Testis (tissue), 2 donors: ENCODE measurements at regions not wholly inside any gene's neighbourhood (a gene's known extent, or its start where the extent isn't known, plus 50 kb on each side); places are given as distances from the start of the nearest gene placed in this dataset.

Source experiments
- DNase-seq: peaks from one replicate; pipeline ENCODE4 v3.0.0-alpha.2; 2019
- H3K27ac ChIP-seq, 2 donors: fragments of 200-600 bp; sonication (generic); one replicate each; pipeline ENCODE4 v1.5.1; 2019
- H3K27me3 ChIP-seq: fragments of 200-600 bp; sonication (generic); one replicate; pipeline ENCODE4 v1.5.1; 2019
- H3K36me3 ChIP-seq: fragments of 200-600 bp; sonication (generic); one replicate; pipeline ENCODE4 v1.5.1; 2017; ENCODE audit warnings: low read depth; ENCODE audit errors: missing control alignments
- H3K4me1 ChIP-seq: fragments of 200-600 bp; sonication (generic); one replicate; pipeline ENCODE4 v1.5.1; 2019
- H3K4me3 ChIP-seq, 2 donors: fragments of 200-600 bp; sonication (generic); one replicate each; pipeline ENCODE4 v1.5.1; 2017 to 2019
- H3K9me3 ChIP-seq: fragments of 200-600 bp; sonication (generic); one replicate; pipeline ENCODE4 v1.5.1; 2017
- CTCF ChIP-seq, 3 experiments: fragments of 450-650 bp in 2 of 3; fragments of 200-600 bp in 1 of 3; sonication (generic) in 1 of 3; IDR thresholded peaks; one replicate each; pipeline ENCODE4 v1.5.1; 2016 to 2019; ENCODE audit warnings: antibody characterized with exemption in 3 of 3, mild to moderate bottlenecking in 2 of 3, moderate library complexity in 1 of 3
- POLR2A ChIP-seq: fragments of 450-650 bp; IDR thresholded peaks from one replicate; pipeline ENCODE4 v1.6.1; 2017; ENCODE audit warnings: antibody characterized with exemption, mild to moderate bottlenecking, moderate library complexity
- WGBS, 2 donors: methylation state at CpG; one replicate each; pipeline ENCODE4 v1.1.5; 2018; 5-methylcytosine and 5-hydroxymethylcytosine counted together
- intact Hi-C: fragments of 100-400 bp; cut with DNase I; formaldehyde crosslinking; loops from one replicate; pipeline ENCODE4 v1.15.1; 2023; ENCODE audit warnings: low total_unique reads

- TF ChIP-seq CTCF (IDR thresholded peaks at IDR 0.05) (no peak), POLR2A (no peak)
- Histone ChIP-seq H3K4me3 (no peak overlapping the region), H3K36me3 (no peaks in the 10 kb centered on the region), H3K9me3 (no peaks in the 10 kb centered on the region), H3K27ac (no peak overlapping the region), H3K4me1 (no peaks in the 10 kb centered on the region), H3K27me3 (no peaks in the 10 kb centered on the region)
- DNase-seq = no peak
- WGBS, 2 donors = 75 to 82% methylated on average over 5 of the region's 5 CpGs
- intact Hi-C loops = no loop called here
Measured at GRCh38 chr6:113050979-113051378, 703.8 kb downstream of the RFPL4B start.

GRCh38 chr6:113052506-113052905 lies 705.4 kb downstream of the RFPL4B start:
- H3K9me3 ChIP-seq = no peaks in the 10 kb centered on the region
- intact Hi-C loops = no loop called here
- 24 to 34% methylated on average over 3 of the region's 3 CpGs for WGBS, 2 donors
- H3K4me1 ChIP-seq = no peaks in the 10 kb centered on the region
- DNase-seq = no peak
- TF ChIP-seq POLR2A (no peak), CTCF (IDR thresholded peaks at IDR 0.05) (no peak)
- no peaks in the 10 kb centered on the region for H3K36me3 ChIP-seq
- no peak overlapping the region for H3K27ac ChIP-seq
- H3K4me3 ChIP-seq = no peak overlapping the region
- H3K27me3 ChIP-seq = no peaks in the 10 kb centered on the region

- no peak for DNase-seq
- intact Hi-C loops = no loop called here
- Histone ChIP-seq H3K27me3 (no peaks in the 10 kb centered on the region), H3K27ac (no peak overlapping the region), H3K4me1 (no peaks in the 10 kb centered on the region), H3K9me3 (no peaks in the 10 kb centered on the region), H3K36me3 (no peaks in the 10 kb centered on the region), H3K4me3 (no peak overlapping the region)
- TF ChIP-seq CTCF (IDR thresholded peaks at IDR 0.05) (no peak), POLR2A (no peak)
- WGBS, 2 donors = 74 to 82% methylated on average over 3 of the region's 3 CpGs
Measured at GRCh38 chr6:113055061-113055460, 707.9 kb downstream of the RFPL4B start.

- no peak for DNase-seq
- Histone ChIP-seq H3K27me3 (no peaks in the 10 kb centered on the region), H3K9me3 (no peaks in the 10 kb centered on the region), H3K4me1 (no peaks in the 10 kb centered on the region), H3K36me3 (no peaks in the 10 kb centered on the region), H3K4me3 (no peak overlapping the region), H3K27ac (no peak overlapping the region)
- no peak for TF ChIP-seq POLR2A
- TF ChIP-seq CTCF (IDR thresholded peaks at IDR 0.05) = no peak
- intact Hi-C loops = no loop called here
- 0 to 62% methylated on average over 1 of the region's 1 CpG for WGBS, 2 donors
Measured at GRCh38 chr6:113055998-113056397, 708.9 kb downstream of the RFPL4B start.

GRCh38 chr6:113057567-113058053 lies 710.5 kb downstream of the RFPL4B start:
- H3K36me3 ChIP-seq = no peaks in the 10 kb centered on the region
- 69 to 76% methylated on average over 1 of the region's 1 CpG for WGBS, 2 donors
- intact Hi-C loops = no loop called here

More at GRCh38 chr6:113057567-113058053, 710.5 kb downstream of the RFPL4B start:
- Histone ChIP-seq H3K4me1 (no peaks in the 10 kb centered on the region), H3K9me3 (no peaks in the 10 kb centered on the region), H3K27me3 (no peaks in the 10 kb centered on the region), H3K4me3 (no peak overlapping the region), H3K27ac (no peak overlapping the region)
- TF ChIP-seq POLR2A (no peak), CTCF (IDR thresholded peaks at IDR 0.05) (no peak)
- DNase-seq = no peak
